H9 (cell line): ENCODE measurements at regions not wholly inside any gene's neighbourhood (a gene's known extent, or its start where the extent isn't known, plus 50 kb on each side); places are given as distances from the start of the nearest gene placed in this dataset.

Experiments
- DNase-seq: peaks from one replicate; pipeline ENCODE4 v3.0.0-alpha.2; 2017
- H2AFZ ChIP-seq: one replicate; pipeline ENCODE4 v1.6.1; 2013; ENCODE audit warnings: mild to moderate bottlenecking, low read length, control low read depth, moderate library complexity
- H2AK5ac ChIP-seq: 2 replicates; pipeline ENCODE4 v1.6.1; 2013; ENCODE audit warnings: low read length, control low read depth, mixed read lengths; ENCODE audit not compliant: insufficient read length
- H2BK120ac ChIP-seq: one replicate; pipeline ENCODE4 v1.6.1; 2013; ENCODE audit warnings: low read depth, mild to moderate bottlenecking, low read length, control low read depth, inconsistent platforms; ENCODE audit not compliant: poor library complexity, severe bottlenecking
- H2BK12ac ChIP-seq: 2 replicates; pipeline ENCODE4 v1.6.1; 2013; ENCODE audit warnings: low read length, control low read depth, mixed read lengths, low read depth; ENCODE audit not compliant: insufficient read length
- H2BK15ac ChIP-seq: 2 replicates; pipeline ENCODE4 v1.6.1; 2013; ENCODE audit warnings: low read depth, low read length, control low read depth
- H2BK20ac ChIP-seq: one replicate; pipeline ENCODE4 v1.6.1; 2013; ENCODE audit warnings: low read depth, mild to moderate bottlenecking, low read length, control low read depth, inconsistent platforms; ENCODE audit not compliant: poor library complexity, severe bottlenecking
- H2BK5ac ChIP-seq: 2 replicates; pipeline ENCODE4 v1.6.1; 2013; ENCODE audit warnings: low read length, control low read depth, mixed read lengths; ENCODE audit not compliant: insufficient read length
- H3K14ac ChIP-seq: 2 replicates; pipeline ENCODE4 v1.6.1; 2013; ENCODE audit warnings: low read length, control low read depth; ENCODE audit not compliant: insufficient read depth
- H3K18ac ChIP-seq: 2 replicates; pipeline ENCODE4 v1.6.1; 2013; ENCODE audit warnings: low read depth, mild to moderate bottlenecking, mixed read lengths, low read length, control low read depth; ENCODE audit not compliant: insufficient read length
- H3K23ac ChIP-seq: 2 replicates; pipeline ENCODE4 v1.6.1; 2013; ENCODE audit warnings: low read length, control low read depth, mixed read lengths, low read depth; ENCODE audit not compliant: insufficient read length
- H3K23me2 ChIP-seq: 2 replicates; pipeline ENCODE4 v1.6.1; 2013; ENCODE audit warnings: low read depth, mild to moderate bottlenecking, mixed read lengths, low read length, control low read depth; ENCODE audit not compliant: insufficient read length, poor library complexity, severe bottlenecking
- H3K27ac ChIP-seq: 2 replicates; pipeline ENCODE4 v1.5.1; 2013; ENCODE audit warnings: low read length, control low read depth, mixed read lengths, low read depth; ENCODE audit not compliant: insufficient read length
- H3K27me3 ChIP-seq: 2 replicates; pipeline ENCODE4 v1.6.1; 2013; ENCODE audit warnings: low read length, control low read depth, inconsistent platforms; ENCODE audit not compliant: insufficient read depth
- H3K4ac ChIP-seq: 2 replicates; pipeline ENCODE4 v1.6.1; 2013; ENCODE audit warnings: low read depth, mild to moderate bottlenecking, control low read depth, inconsistent platforms, low read length, moderate library complexity
- H3K4me1 ChIP-seq: 2 replicates; pipeline ENCODE4 v1.6.1; 2013; ENCODE audit warnings: low read length, control low read depth, inconsistent platforms; ENCODE audit not compliant: insufficient read depth
- H3K4me2 ChIP-seq: 2 replicates; pipeline ENCODE4 v1.6.1; 2013; ENCODE audit warnings: low read length, control low read depth, mixed read lengths; ENCODE audit not compliant: insufficient read length, insufficient read depth
- H3K56ac ChIP-seq: 2 replicates; pipeline ENCODE4 v1.6.1; 2013; ENCODE audit warnings: low read depth, mild to moderate bottlenecking, mixed read lengths, low read length, control low read depth; ENCODE audit not compliant: insufficient read length
- H3K79me1 ChIP-seq: 2 replicates; pipeline ENCODE4 v1.6.1; 2013; ENCODE audit warnings: low read depth, mild to moderate bottlenecking, moderate library complexity, low read length, control low read depth, inconsistent platforms; ENCODE audit not compliant: insufficient read depth, poor library complexity, severe bottlenecking
- H3K79me2 ChIP-seq: 2 replicates; pipeline ENCODE4 v1.6.1; 2013; ENCODE audit warnings: low read length, control low read depth, inconsistent platforms; ENCODE audit not compliant: insufficient read depth
- H3K9ac ChIP-seq: 2 replicates; pipeline ENCODE4 v1.6.1; 2013; ENCODE audit warnings: low read length, control low read depth, mixed read lengths; ENCODE audit not compliant: insufficient read length; ENCODE audit errors: extremely low read depth
- H3K9me3 ChIP-seq: one replicate; pipeline ENCODE4 v1.6.1; 2013; ENCODE audit warnings: low read depth, low read length, inconsistent platforms; ENCODE audit not compliant: control insufficient read depth
- H3T11ph ChIP-seq: one replicate; pipeline ENCODE4 v1.6.1; 2013; ENCODE audit warnings: mild to moderate bottlenecking, low read length, control low read depth, inconsistent platforms
- H4K20me1 ChIP-seq: one replicate; pipeline ENCODE4 v1.6.1; 2013; ENCODE audit not compliant: control insufficient read depth, insufficient read length, insufficient read depth
- H4K5ac ChIP-seq: 2 replicates; pipeline ENCODE4 v1.6.1; 2013; ENCODE audit warnings: low read depth, mild to moderate bottlenecking, mixed read lengths, low read length, control low read depth; ENCODE audit not compliant: insufficient read length
- H4K8ac ChIP-seq: replicated peaks from 2 replicates; pipeline ENCODE4 v1.6.1; 2013; ENCODE audit warnings: low read length, control low read depth, mixed read lengths, low read depth; ENCODE audit not compliant: insufficient read length
- H4K91ac ChIP-seq: 2 replicates; pipeline ENCODE4 v1.6.1; 2013; ENCODE audit warnings: low read depth, mild to moderate bottlenecking, moderate library complexity, mixed read lengths, low read length, control low read depth; ENCODE audit not compliant: insufficient read length
- H3K27ac Mint-ChIP-seq, 3 experiments: 2 replicates in 2 of 3; 3 replicates in 1 of 3; pipeline ENCODE4 v1.8.0; 2020 to 2021; ENCODE audit warnings: mixed read lengths in 3 of 3, mild to moderate bottlenecking in 1 of 3, moderate library complexity in 1 of 3
- H3K27me3 Mint-ChIP-seq: 2 replicates; pipeline ENCODE4 v1.8.0; 2021; ENCODE audit warnings: low read depth, mild to moderate bottlenecking, moderate library complexity, mixed read lengths
- H3K36me3 Mint-ChIP-seq, 3 experiments: 2 replicates in 2 of 3; 3 replicates in 1 of 3; pipeline ENCODE4 v1.8.0; 2020 to 2021; ENCODE audit warnings: low read depth in 3 of 3, mixed read lengths in 3 of 3; ENCODE audit not compliant: insufficient read depth in 1 of 3
- H3K4me1 Mint-ChIP-seq, 2 experiments: 2 replicates each; pipeline ENCODE4 v1.8.0; 2020; ENCODE audit warnings: mixed read lengths in 2 of 2
- H3K4me3 Mint-ChIP-seq, 2 experiments: 2 replicates in 1 of 2; 3 replicates in 1 of 2; pipeline ENCODE4 v1.8.0; 2020 to 2021; ENCODE audit warnings: mild to moderate bottlenecking in 2 of 2, mixed read lengths in 2 of 2, moderate library complexity in 1 of 2
- H3K9me3 Mint-ChIP-seq, 2 experiments: 2 replicates in 1 of 2; 3 replicates in 1 of 2; pipeline ENCODE4 v1.8.0; 2020; ENCODE audit warnings: mild to moderate bottlenecking in 2 of 2, mixed read lengths in 2 of 2, moderate library complexity in 1 of 2
- CTCF ChIP-seq: fragments of 200-600 bp; sonication (generic); conservative IDR thresholded peaks from 3 replicates; pipeline ENCODE4 v1.8.0; 2021; ENCODE audit warnings: antibody characterized with exemption, mild to moderate bottlenecking
- WGBS: extraction: QIAGEN DNeasy Blood & Tissue Kit; methylation state at CpG from one replicate; pipeline ENCODE4 v1.1.7; 2013; ENCODE audit warnings: missing lambda C conversion rate, low lambda C conversion rate, mixed read lengths; ENCODE audit not compliant: insufficient read length; ENCODE audit errors: extremely low coverage; 5-methylcytosine and 5-hydroxymethylcytosine counted together

GRCh38 chr7:66505009-66505408 lies 123.7 kb upstream of the KCTD7 start:
- Histone ChIP-seq H2AFZ (no peak overlapping the region), H2BK15ac (no peak overlapping the region), H3K56ac (no peak overlapping the region), H3K9me3 (no peaks in the 10 kb centered on the region), H3K9ac (no peak overlapping the region), H3K14ac (no peak overlapping the region), H4K91ac (no peak overlapping the region), H3K79me1 (no peaks in the 10 kb centered on the region), H3T11ph (no peak overlapping the region), H3K4me2 (no peak overlapping the region), H2BK120ac (no peak overlapping the region), H3K4me1 (no peaks in the 10 kb centered on the region), H3K23me2 (no peaks in the 10 kb centered on the region), H4K8ac (no peak overlapping the region), H2AK5ac (no peak overlapping the region), H4K5ac (no peak overlapping the region), H3K4ac (no peak overlapping the region), H4K20me1 (no peaks in the 10 kb centered on the region), H3K18ac (no peak overlapping the region), H2BK12ac (no peak overlapping the region), H3K79me2 (no peaks in the 10 kb centered on the region), H3K23ac (no peak overlapping the region), H3K27me3 (no peaks in the 10 kb centered on the region), H3K27ac (no peak overlapping the region), H2BK20ac (no peak overlapping the region), H2BK5ac (no peak overlapping the region)
- Mint-ChIP-seq H3K36me3 (no peaks in the 10 kb centered on the region), H3K27ac (no peak overlapping the region), H3K9me3 (no peaks in the 10 kb centered on the region), H3K4me3 (no peak overlapping the region), H3K27me3 (peaks cover 5% of the 10 kb centered on the region; the same call in 1 of the 2 replicates), H3K4me1 (no peaks in the 10 kb centered on the region)
- TF ChIP-seq CTCF, result no peak
- WGBS, result no CpG with 5 or more reads among the region's 30 CpGs
- no peak for DNase-seq
